K562 (cell line): ENCODE measurements at regions not wholly inside any gene's neighbourhood (a gene's known extent, or its start where the extent isn't known, plus 50 kb on each side); places are given as distances from the start of the nearest gene placed in this dataset.

ENCODE experiments used
- ATAC-seq: fragments of 200-7000 bp; cut with Tn5 transposase; 3 replicates; pipeline ENCODE4 v1.9.1; 2020; ENCODE audit warnings: moderate library complexity
- BruUV-seq: library from RNA; stranded (reverse); fragments of 400-500 nt; replicated peaks from 2 replicates; lab custom pipeline; 2021; lab: Mats Ljungman, UMichigan
- CTCF ChIA-PET: fragments of 300-600 bp; formaldehyde crosslinking; extraction: SDS; loops from one replicate; lab custom pipeline; 2021; ENCODE audit warnings: low intra/inter-chr PET ratio; lab: Yijun Ruan, JAX
- POLR2A ChIA-PET: fragments of 300-600, 350-650 bp; sonication (Branson Sonifier 250); formaldehyde crosslinking; extraction: SDS; loops from one replicate; lab custom pipeline; 2021; ENCODE audit warnings: antibody characterized with exemption, inconsistent platforms; lab: Yijun Ruan, JAX
- DNase-seq, 4 experiments: peaks; one replicate each; pipeline versions ENCODE4 v3.0.0 to v3.0.0-alpha.2; 2011 to 2018; ENCODE audit warnings: low spot score in 3 of 4, mixed read lengths in 3 of 4; ENCODE audit errors: extremely low read depth in 1 of 4
- FAIRE-seq: peaks from 2 replicates; lab custom pipeline; 2011; peaks lifted over from hg19 to GRCh38; lab: Jason Lieb, UNC
- H2AFZ ChIP-seq: 2 replicates; pipeline ENCODE4 v1.6.0; 2011; ENCODE audit warnings: low read depth, low read length, control low read depth, inconsistent platforms
- H3K27ac ChIP-seq: fragments of 200-600 bp; 3 replicates; pipeline ENCODE4 v1.8.0; 2011; ENCODE audit warnings: low read depth, mild to moderate bottlenecking, control low read depth, inconsistent platforms, low read length, moderate library complexity, mixed read lengths; ENCODE audit errors: extremely low read depth
- H3K27me3 ChIP-seq, 2 experiments: fragments of 300-600 bp in 1 of 2; 2 replicates in 1 of 2; 3 replicates in 1 of 2; pipeline versions ENCODE4 v1.6.0 to v1.8.0; 2011; ENCODE audit warnings: inconsistent platforms in 2 of 2, low read length in 2 of 2, mild to moderate bottlenecking in 1 of 2, mixed read lengths in 1 of 2, moderate library complexity in 1 of 2; ENCODE audit not compliant: control insufficient read depth in 2 of 2, insufficient read depth in 2 of 2
- H3K36me3 ChIP-seq: fragments of 300-600 bp; 3 replicates; pipeline ENCODE4 v1.8.0; 2011; ENCODE audit warnings: mild to moderate bottlenecking, low read length, inconsistent platforms; ENCODE audit not compliant: control insufficient read depth, insufficient read depth
- H3K4me1 ChIP-seq, 2 experiments: fragments of 200-600 bp in 1 of 2; replicated peaks in 1 of 2; 2 replicates in 1 of 2; 3 replicates in 1 of 2; pipeline versions ENCODE4 v1.5.1 to v1.8.0; 2011; ENCODE audit warnings: inconsistent platforms in 2 of 2, low read length in 2 of 2, mild to moderate bottlenecking in 1 of 2, mixed read lengths in 1 of 2, moderate library complexity in 1 of 2; ENCODE audit not compliant: control insufficient read depth in 2 of 2, insufficient read depth in 2 of 2
- H3K4me2 ChIP-seq: 2 replicates; pipeline ENCODE4 v1.6.1; 2011; ENCODE audit warnings: low read length, control low read depth, inconsistent platforms, mixed read lengths; ENCODE audit not compliant: insufficient read depth
- H3K4me3 ChIP-seq: fragments of 200-600 bp; sonication (generic), shearing (Covaris generic); 2 replicates; pipeline ENCODE4 v1.5.1; 2016; ENCODE audit warnings: control low read depth, inconsistent platforms
- H3K79me2 ChIP-seq: fragments of 200-600 bp; 3 replicates; pipeline ENCODE4 v1.8.0; 2011; ENCODE audit warnings: low read length, inconsistent platforms; ENCODE audit not compliant: control insufficient read depth, insufficient read depth
- H3K9ac ChIP-seq, 2 experiments: 2 replicates each; pipeline versions ENCODE4 v1.6.0 to v1.6.1; 2011; ENCODE audit warnings: low read depth in 2 of 2, low read length in 2 of 2, control low read depth in 1 of 2, inconsistent platforms in 1 of 2, mild to moderate bottlenecking in 1 of 2, mixed read lengths in 1 of 2; ENCODE audit not compliant: insufficient read depth in 1 of 2
- H3K9me1 ChIP-seq: one replicate; pipeline ENCODE4 v1.6.0; 2011; ENCODE audit warnings: inconsistent platforms, mild to moderate bottlenecking, low read length, moderate library complexity; ENCODE audit not compliant: control insufficient read depth, insufficient read depth
- H3K9me3 ChIP-seq: replicated peaks from 2 replicates; pipeline ENCODE4 v1.5.1; 2011; ENCODE audit warnings: low read depth, low read length, inconsistent platforms; ENCODE audit not compliant: control insufficient read depth, insufficient read depth
- H4K20me1 ChIP-seq: replicated peaks from 2 replicates; pipeline ENCODE4 v1.6.1; 2011; ENCODE audit warnings: low read length, inconsistent platforms, mixed read lengths; ENCODE audit not compliant: control insufficient read depth, insufficient read depth
- ARID2 ChIP-seq: fragments of 450-650 bp; IDR thresholded peaks from 2 replicates; pipeline ENCODE4 v1.6.1; 2017; ENCODE audit warnings: antibody characterized with exemption, mild to moderate bottlenecking
- ILF3 ChIP-seq: fragments of 450-650 bp; IDR thresholded peaks from 2 replicates; pipeline ENCODE4 v1.6.1; 2018; ENCODE audit warnings: antibody characterized with exemption, mild to moderate bottlenecking, moderate library complexity, borderline replicate concordance
- KDM5B ChIP-seq: fragments of 200-600 bp; sonication (generic); IDR thresholded peaks from 2 replicates; pipeline ENCODE4 v1.6.1; 2012; ENCODE audit warnings: low read depth, mild to moderate bottlenecking, moderate library complexity, low read length, control low read depth, inconsistent platforms; ENCODE audit not compliant: insufficient replicate concordance
- MCM5 ChIP-seq: fragments of 450-650 bp; IDR thresholded peaks from 2 replicates; pipeline ENCODE4 v1.6.1; 2016; ENCODE audit warnings: low read depth
- MEIS2 ChIP-seq: fragments of 450-650 bp; IDR thresholded peaks from 2 replicates; pipeline ENCODE4 v1.6.1; 2014; ENCODE audit warnings: mild to moderate bottlenecking; ENCODE audit not compliant: partially characterized antibody
- NFE2 ChIP-seq: IDR thresholded peaks from 2 replicates; pipeline ENCODE4 v1.6.1; 2014; ENCODE audit warnings: antibody characterized with exemption, low read depth
- SUPT5H ChIP-seq: fragments of 450-650 bp; IDR thresholded peaks from 2 replicates; pipeline ENCODE4 v1.6.1; 2016
- ZNF551 ChIP-seq: fragments of 250-450 bp; sonication (Bioruptor Pico); IDR thresholded peaks from 2 replicates; pipeline ENCODE4 v1.5.0; 2021; ENCODE audit warnings: mild to moderate bottlenecking, moderate library complexity
- WGBS: fragments of 100-300 bp; shearing (Covaris generic); methylation state at CpG from one replicate; pipeline ENCODE4 v1.1.6; 2016; ENCODE audit warnings: low coverage, mixed read lengths; ENCODE audit not compliant: insufficient coverage; ENCODE audit errors: missing lambda C conversion rate; 5-methylcytosine and 5-hydroxymethylcytosine counted together
- in situ Hi-C: fragments of 300-500 bp; cut with MboI; formaldehyde crosslinking; loops from 4 replicates; pipeline ENCODE4 v1.15.0; 2018; ENCODE audit warnings: inconsistent platforms, mixed read lengths
- intact Hi-C: fragments of 100-400 bp; cut with micrococcal nuclease; formaldehyde crosslinking; loops from 2 replicates; pipeline ENCODE4 v1.14.2; 2022
- TF ChIP-seq, protein P1 (sequence below): fragments of 250-450 bp; sonication (Bioruptor Pico); IDR thresholded peaks from 2 replicates; pipeline ENCODE4 v1.4.0; 2020; ENCODE audit warnings: mild to moderate bottlenecking, moderate library complexity
- TF ChIP-seq, protein P2 (sequence below): fragments of 450-650 bp; conservative IDR thresholded peaks from 2 replicates; pipeline ENCODE4 v1.6.1; 2016; ENCODE audit warnings: missing genetic modification characterization, low read depth, mild to moderate bottlenecking, control low read depth, missing compliant biosample characterization
- TF ChIP-seq, protein P3 (sequence below), 2 experiments: fragments of 450-650 bp; IDR thresholded peaks; 2 replicates each; pipeline ENCODE4 v1.6.1; 2018; ENCODE audit warnings: mild to moderate bottlenecking in 2 of 2, low read depth in 1 of 2; ENCODE audit not compliant: partially characterized antibody in 2 of 2
- TF ChIP-seq, protein P4 (sequence below): fragments of 450-650 bp; IDR thresholded peaks from 2 replicates; pipeline ENCODE4 v1.6.1; 2016

DNA sequence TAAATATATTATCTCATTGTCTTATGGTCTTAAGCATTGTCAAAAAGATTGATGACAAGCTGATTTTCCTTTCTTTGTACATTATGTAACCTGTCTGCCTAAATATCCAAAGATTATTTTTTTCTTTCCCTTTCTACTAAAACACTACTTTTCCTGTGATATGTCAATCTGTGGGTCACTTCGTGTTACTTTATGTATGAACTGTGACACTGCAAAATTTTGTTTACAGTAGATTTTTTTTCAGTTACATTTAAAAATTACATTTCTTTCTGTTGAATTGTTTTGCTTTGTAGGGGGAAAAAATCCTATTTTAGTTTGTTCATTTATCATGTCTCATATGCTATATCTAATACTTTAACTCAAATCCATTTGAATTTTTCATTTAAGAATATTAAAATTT, 392.3 kb upstream of the ATXN7L3B start (continued):
- TF ChIP-seq MEIS2 = peak; percentile 36
- TF ChIP-seq SUPT5H = no peak
- no peak for TF ChIP-seq ILF3
- no peak for TF ChIP-seq ZNF551 (CRISPR knock-in tag)
- no peak for TF ChIP-seq MCM5
- no peak for TF ChIP-seq ARID2
- TF ChIP-seq NFE2 = peak; percentile 58

DNA sequence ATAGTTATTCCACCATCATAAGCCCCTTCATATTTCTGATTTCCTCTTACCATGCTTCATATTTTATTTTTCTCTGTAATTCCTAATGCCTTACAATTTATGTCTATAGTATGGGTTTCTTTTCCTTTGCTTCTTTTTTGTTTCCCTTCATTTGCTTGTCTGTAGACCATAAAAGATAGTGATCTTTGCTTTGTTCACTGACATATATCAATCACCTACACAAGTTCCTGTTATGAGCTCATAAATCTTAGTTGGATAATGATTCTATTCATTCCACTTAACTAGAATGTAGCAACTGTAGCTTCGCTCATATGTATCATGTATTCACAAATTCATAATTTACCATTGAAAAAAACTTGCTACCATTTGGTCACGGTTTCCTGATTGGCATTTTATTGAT, 388.8 kb upstream of the ATXN7L3B start:
- no TSS peak for BruUV-seq
- H3K27me3 ChIP-seq = no peaks in the 10 kb centered on the region
- no peak overlapping the region for H3K4me2 ChIP-seq
- H3K4me1 ChIP-seq = no peaks in the 10 kb centered on the region
- H3K79me2 ChIP-seq = no peaks in the 10 kb centered on the region
- DNase-seq (no peak), ATAC-seq (no peak), FAIRE-seq (no peak)
- no peaks in the 10 kb centered on the region for H4K20me1 ChIP-seq
- H3K4me3 ChIP-seq = no peak overlapping the region
- H3K9ac ChIP-seq = no peak overlapping the region
- no peak overlapping the region for H2AFZ ChIP-seq
- in situ Hi-C loops (no loop called here), intact Hi-C loops (no loop called here)
- WGBS = 78% methylated on average over 2 of the region's 2 CpGs
- 0 out of 3 replicates have a peak, but pooled peaks cover 4% of the 10 kb centered on the region for H3K36me3 ChIP-seq
- ChIA-PET POLR2A (no interaction called here), CTCF (no interaction called here)
- no peaks in the 10 kb centered on the region for H3K9me3 ChIP-seq
- H3K9me1 ChIP-seq = no peaks in the 10 kb centered on the region
- no peak overlapping the region for H3K27ac ChIP-seq
- TF ChIP-seq KDM5B = no peak
- TF ChIP-seq, protein P1, sequence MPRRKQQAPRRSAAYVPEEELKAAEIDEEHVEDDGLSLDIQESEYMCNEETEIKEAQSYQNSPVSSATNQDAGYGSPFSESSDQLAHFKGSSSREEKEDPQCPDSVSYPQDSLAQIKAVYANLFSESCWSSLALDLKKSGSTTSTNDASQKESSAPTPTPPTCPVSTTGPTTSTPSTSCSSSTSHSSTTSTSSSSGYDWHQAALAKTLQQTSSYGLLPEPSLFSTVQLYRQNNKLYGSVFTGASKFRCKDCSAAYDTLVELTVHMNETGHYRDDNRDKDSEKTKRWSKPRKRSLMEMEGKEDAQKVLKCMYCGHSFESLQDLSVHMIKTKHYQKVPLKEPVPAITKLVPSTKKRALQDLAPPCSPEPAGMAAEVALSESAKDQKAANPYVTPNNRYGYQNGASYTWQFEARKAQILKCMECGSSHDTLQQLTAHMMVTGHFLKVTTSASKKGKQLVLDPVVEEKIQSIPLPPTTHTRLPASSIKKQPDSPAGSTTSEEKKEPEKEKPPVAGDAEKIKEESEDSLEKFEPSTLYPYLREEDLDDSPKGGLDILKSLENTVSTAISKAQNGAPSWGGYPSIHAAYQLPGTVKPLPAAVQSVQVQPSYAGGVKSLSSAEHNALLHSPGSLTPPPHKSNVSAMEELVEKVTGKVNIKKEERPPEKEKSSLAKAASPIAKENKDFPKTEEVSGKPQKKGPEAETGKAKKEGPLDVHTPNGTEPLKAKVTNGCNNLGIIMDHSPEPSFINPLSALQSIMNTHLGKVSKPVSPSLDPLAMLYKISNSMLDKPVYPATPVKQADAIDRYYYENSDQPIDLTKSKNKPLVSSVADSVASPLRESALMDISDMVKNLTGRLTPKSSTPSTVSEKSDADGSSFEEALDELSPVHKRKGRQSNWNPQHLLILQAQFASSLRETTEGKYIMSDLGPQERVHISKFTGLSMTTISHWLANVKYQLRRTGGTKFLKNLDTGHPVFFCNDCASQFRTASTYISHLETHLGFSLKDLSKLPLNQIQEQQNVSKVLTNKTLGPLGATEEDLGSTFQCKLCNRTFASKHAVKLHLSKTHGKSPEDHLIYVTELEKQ = peak; percentile 69; the same call in 1 of the 2 replicates
- TF ChIP-seq, protein P2, sequence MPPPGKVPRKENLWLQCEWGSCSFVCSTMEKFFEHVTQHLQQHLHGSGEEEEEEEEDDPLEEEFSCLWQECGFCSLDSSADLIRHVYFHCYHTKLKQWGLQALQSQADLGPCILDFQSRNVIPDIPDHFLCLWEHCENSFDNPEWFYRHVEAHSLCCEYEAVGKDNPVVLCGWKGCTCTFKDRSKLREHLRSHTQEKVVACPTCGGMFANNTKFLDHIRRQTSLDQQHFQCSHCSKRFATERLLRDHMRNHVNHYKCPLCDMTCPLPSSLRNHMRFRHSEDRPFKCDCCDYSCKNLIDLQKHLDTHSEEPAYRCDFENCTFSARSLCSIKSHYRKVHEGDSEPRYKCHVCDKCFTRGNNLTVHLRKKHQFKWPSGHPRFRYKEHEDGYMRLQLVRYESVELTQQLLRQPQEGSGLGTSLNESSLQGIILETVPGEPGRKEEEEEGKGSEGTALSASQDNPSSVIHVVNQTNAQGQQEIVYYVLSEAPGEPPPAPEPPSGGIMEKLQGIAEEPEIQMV = no peak
- TF ChIP-seq, protein P3, sequence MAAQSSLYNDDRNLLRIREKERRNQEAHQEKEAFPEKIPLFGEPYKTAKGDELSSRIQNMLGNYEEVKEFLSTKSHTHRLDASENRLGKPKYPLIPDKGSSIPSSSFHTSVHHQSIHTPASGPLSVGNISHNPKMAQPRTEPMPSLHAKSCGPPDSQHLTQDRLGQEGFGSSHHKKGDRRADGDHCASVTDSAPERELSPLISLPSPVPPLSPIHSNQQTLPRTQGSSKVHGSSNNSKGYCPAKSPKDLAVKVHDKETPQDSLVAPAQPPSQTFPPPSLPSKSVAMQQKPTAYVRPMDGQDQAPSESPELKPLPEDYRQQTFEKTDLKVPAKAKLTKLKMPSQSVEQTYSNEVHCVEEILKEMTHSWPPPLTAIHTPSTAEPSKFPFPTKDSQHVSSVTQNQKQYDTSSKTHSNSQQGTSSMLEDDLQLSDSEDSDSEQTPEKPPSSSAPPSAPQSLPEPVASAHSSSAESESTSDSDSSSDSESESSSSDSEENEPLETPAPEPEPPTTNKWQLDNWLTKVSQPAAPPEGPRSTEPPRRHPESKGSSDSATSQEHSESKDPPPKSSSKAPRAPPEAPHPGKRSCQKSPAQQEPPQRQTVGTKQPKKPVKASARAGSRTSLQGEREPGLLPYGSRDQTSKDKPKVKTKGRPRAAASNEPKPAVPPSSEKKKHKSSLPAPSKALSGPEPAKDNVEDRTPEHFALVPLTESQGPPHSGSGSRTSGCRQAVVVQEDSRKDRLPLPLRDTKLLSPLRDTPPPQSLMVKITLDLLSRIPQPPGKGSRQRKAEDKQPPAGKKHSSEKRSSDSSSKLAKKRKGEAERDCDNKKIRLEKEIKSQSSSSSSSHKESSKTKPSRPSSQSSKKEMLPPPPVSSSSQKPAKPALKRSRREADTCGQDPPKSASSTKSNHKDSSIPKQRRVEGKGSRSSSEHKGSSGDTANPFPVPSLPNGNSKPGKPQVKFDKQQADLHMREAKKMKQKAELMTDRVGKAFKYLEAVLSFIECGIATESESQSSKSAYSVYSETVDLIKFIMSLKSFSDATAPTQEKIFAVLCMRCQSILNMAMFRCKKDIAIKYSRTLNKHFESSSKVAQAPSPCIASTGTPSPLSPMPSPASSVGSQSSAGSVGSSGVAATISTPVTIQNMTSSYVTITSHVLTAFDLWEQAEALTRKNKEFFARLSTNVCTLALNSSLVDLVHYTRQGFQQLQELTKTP (IDR thresholded peaks at IDR 0.05; ENCODE audit: low read depth in 1 of 2, partially characterized antibody in 2 of 2) = no peak
- TF ChIP-seq, protein P4, sequence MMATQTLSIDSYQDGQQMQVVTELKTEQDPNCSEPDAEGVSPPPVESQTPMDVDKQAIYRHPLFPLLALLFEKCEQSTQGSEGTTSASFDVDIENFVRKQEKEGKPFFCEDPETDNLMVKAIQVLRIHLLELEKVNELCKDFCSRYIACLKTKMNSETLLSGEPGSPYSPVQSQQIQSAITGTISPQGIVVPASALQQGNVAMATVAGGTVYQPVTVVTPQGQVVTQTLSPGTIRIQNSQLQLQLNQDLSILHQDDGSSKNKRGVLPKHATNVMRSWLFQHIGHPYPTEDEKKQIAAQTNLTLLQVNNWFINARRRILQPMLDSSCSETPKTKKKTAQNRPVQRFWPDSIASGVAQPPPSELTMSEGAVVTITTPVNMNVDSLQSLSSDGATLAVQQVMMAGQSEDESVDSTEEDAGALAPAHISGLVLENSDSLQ = peak; percentile 70
